ENCODE measurements at regions not wholly inside any gene's neighbourhood (a gene's known extent, or its start where the extent isn't known, plus 50 kb on each side); places are given as distances from the start of the nearest gene placed in this dataset.

DNA sequence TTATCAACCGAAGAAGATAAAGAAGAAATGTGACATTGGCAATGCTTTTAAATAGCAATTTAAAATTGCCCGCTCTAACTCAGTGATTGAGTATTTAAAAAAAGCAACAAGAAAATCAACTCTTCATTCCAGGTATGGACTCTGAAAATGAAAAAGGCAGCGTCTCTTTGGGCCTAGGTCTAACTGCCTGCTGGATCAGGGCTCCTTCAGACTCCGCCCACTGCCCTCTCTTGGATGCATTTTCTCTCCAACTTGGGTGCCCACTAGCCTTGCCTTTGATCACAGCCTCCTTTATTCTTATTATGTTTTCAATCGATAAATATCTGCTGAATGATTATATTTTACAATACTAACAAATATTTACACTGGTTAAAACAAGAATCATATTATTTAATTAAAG lies 268.9 kb downstream of the MRPL39 start:
- TF ChIP-seq CTCF (IDR thresholded peaks at IDR 0.05) (no peak), EZH2 (IDR thresholded peaks at IDR 0.05; ENCODE audit: borderline replicate concordance, insufficient read depth, low read depth, low read length, poor library complexity, severe bottlenecking) (no peak)

Data from B cell (primary cell).